ENCODE measurements at regions not wholly inside any gene's neighbourhood (a gene's known extent, or its start where the extent isn't known, plus 50 kb on each side); places are given as distances from the start of the nearest gene placed in this dataset.

DNA sequence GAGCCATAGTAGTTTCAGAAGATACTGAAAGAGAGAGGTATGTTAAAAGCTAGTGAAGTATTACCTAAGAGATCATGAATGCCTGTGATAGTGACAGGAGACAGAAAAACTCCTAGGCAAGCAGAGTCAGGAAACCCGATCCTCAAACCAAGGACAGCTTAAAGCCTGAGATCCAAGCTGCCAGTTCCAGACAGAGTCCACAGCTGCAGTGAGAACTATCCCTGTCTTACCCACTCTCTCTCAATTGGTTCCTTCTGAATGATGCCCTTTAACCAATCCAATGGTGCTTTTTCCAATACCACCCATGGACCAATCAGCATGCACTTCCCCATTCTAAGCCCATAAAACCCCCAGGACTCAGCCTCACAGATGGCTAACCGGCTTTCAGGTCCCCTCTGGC, 90.4 kb upstream of the PCDH10 start:
- WGBS, 5 donors = 55 to 87% (median 69%) methylated on average over 2 of the region's 2 CpGs
- intact Hi-C loops (cut with DNase I; ENCODE audit: low total_unique reads) = no loop called here

DNA sequence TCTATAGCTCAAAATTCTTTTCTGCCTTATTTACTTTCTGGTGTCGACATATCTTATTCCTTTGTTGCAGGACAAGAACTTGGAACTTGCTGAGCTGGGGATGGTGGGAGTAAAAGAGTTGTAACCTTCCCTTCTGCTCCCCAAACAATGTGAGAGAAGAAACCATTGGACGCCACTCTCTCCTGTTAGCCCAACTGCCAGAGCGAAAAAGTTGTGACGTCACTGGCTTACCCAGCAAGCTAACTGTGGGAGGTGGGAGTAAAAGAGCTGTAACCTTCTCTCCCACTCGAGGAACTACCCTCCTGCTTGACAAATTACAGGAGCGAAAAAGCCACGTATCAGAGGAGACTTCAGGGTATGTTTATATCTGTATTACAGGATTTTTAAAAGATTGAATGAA, 90.0 kb upstream of the PCDH10 start:
- no peak for DNase-seq
- H3K27ac ChIP-seq = no peak overlapping the region
- H3K9me3 ChIP-seq = peaks cover 0 to 5% (median 0%) of the 10 kb centered on the region in 8 donors
- TF ChIP-seq, protein P1, sequence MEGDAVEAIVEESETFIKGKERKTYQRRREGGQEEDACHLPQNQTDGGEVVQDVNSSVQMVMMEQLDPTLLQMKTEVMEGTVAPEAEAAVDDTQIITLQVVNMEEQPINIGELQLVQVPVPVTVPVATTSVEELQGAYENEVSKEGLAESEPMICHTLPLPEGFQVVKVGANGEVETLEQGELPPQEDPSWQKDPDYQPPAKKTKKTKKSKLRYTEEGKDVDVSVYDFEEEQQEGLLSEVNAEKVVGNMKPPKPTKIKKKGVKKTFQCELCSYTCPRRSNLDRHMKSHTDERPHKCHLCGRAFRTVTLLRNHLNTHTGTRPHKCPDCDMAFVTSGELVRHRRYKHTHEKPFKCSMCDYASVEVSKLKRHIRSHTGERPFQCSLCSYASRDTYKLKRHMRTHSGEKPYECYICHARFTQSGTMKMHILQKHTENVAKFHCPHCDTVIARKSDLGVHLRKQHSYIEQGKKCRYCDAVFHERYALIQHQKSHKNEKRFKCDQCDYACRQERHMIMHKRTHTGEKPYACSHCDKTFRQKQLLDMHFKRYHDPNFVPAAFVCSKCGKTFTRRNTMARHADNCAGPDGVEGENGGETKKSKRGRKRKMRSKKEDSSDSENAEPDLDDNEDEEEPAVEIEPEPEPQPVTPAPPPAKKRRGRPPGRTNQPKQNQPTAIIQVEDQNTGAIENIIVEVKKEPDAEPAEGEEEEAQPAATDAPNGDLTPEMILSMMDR (IDR thresholded peaks at IDR 0.05 in 8 of 11, conservative IDR thresholded peaks at IDR 0.05 in 3 of 11) = no peak
- no peak for TF ChIP-seq POLR2A (IDR thresholded peaks at IDR 0.05)
- no peak for TF ChIP-seq POLR2AphosphoS5 (IDR thresholded peaks at IDR 0.05)
- H3K27me3 ChIP-seq (replicated peaks in 1 of 7) = no peaks in the 10 kb centered on the region
- H3K4me1 ChIP-seq = no peaks in the 10 kb centered on the region
- intact Hi-C loops (cut with DNase I; ENCODE audit: low total_unique reads) = no loop called here
- H3K36me3 ChIP-seq = no peaks in the 10 kb centered on the region
- WGBS, 5 donors = 71 to 80% (median 76%) methylated on average over 7 of the region's 7 CpGs
- H3K4me3 ChIP-seq = no peak overlapping the region

More for the DNA sequence above, 90.4 kb upstream of the PCDH10 start:
- TF ChIP-seq, protein P1 (IDR thresholded peaks at IDR 0.05 in 8 of 11, conservative IDR thresholded peaks at IDR 0.05 in 3 of 11) = no peak
- no peak for DNase-seq
- no peak overlapping the region for H3K27ac ChIP-seq
- peaks cover 0 to 5% (median under 1%) of the 10 kb centered on the region in 8 donors for H3K9me3 ChIP-seq
- no peak overlapping the region for H3K4me3 ChIP-seq
- H3K4me1 ChIP-seq = no peaks in the 10 kb centered on the region
- no peaks in the 10 kb centered on the region for H3K36me3 ChIP-seq
- no peaks in the 10 kb centered on the region for H3K27me3 ChIP-seq (replicated peaks in 1 of 7)

DNA sequence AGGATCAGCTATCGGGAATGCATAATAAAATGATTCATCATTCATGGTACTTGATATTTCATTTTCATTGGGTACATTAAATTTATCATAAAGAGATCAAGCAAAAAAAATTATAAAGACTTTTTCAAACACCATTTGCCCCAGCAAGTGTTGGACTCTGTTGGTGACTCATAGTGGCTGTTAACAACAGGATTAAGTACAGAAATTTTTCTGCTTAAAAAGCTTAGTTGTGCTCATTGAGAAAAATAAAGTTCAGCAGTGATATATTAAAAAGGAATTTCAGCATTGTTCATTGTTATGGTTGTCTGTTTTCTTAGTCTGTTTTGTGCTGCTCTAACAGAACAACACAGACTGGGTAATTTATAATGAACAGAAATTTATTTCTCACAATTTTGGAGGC, 86.2 kb upstream of the PCDH10 start:
- H3K4me1 ChIP-seq = no peaks in the 10 kb centered on the region
- TF ChIP-seq, protein P1 (IDR thresholded peaks at IDR 0.05 in 8 of 11, conservative IDR thresholded peaks at IDR 0.05 in 3 of 11) = no peak
- TF ChIP-seq POLR2A (IDR thresholded peaks at IDR 0.05) = no peak
- TF ChIP-seq POLR2AphosphoS5 (IDR thresholded peaks at IDR 0.05) = no peak
- no peaks in the 10 kb centered on the region for H3K27me3 ChIP-seq (replicated peaks in 1 of 7)
- no peaks in the 10 kb centered on the region for H3K36me3 ChIP-seq
- intact Hi-C loops (cut with DNase I; ENCODE audit: low total_unique reads) = no loop called here
- DNase-seq = no peak
- no peak overlapping the region for H3K4me3 ChIP-seq
- 83 to 94% (median 88%) methylated on average over 1 of the region's 1 CpG for WGBS, 5 donors
- H3K9me3 ChIP-seq = peaks cover 4 to 34% (median 14%) of the 10 kb centered on the region in 8 donors
- no peak overlapping the region for H3K27ac ChIP-seq

DNA sequence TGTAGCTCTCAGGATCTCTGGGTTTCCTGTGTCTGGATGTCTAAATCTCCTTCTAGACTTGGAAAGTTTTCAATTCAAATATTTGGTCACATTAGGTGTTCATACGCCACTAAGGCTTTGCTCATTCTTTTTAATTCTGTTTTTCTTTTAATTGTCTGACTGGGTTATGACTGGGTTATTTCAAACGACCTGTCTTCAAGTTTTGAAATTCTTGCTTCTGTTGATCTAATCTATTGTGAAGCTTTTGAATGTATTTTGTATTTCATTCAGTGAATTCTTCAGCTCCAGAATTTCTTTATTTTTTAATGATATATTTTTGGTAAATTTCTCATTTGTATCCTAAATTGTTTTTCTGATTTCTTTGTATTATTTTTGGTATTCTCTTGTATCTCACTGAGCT, 81.0 kb upstream of the PCDH10 start:
- Histone ChIP-seq H3K36me3 (no peaks in the 10 kb centered on the region), H3K4me3 (no peak overlapping the region), H3K27ac (no peak overlapping the region), H3K27me3 (replicated peaks in 1 of 7) (no peaks in the 10 kb centered on the region), H3K9me3 (peaks cover 4 to 71% (median 42%) of the 10 kb centered on the region in 8 donors), H3K4me1 (no peaks in the 10 kb centered on the region)
- TF ChIP-seq POLR2AphosphoS5 (IDR thresholded peaks at IDR 0.05) (no peak), POLR2A (IDR thresholded peaks at IDR 0.05) (no peak)
- TF ChIP-seq, protein P1 (IDR thresholded peaks at IDR 0.05 in 8 of 11, conservative IDR thresholded peaks at IDR 0.05 in 3 of 11) = no peak
- no peak for DNase-seq
- intact Hi-C loops (cut with DNase I; ENCODE audit: low total_unique reads) = no loop called here
- 45 to 83% (median 56%) methylated on average over 2 of the region's 2 CpGs for WGBS, 5 donors

Measured in spleen (tissue), 11 donors.